ENCODE measurements at regions not wholly inside any gene's neighbourhood (a gene's known extent, or its start where the extent isn't known, plus 50 kb on each side); places are given as distances from the start of the nearest gene placed in this dataset.
A peak's percentile ranks its signal among the peaks of the same experiment; 100 is the strongest.

DNA sequence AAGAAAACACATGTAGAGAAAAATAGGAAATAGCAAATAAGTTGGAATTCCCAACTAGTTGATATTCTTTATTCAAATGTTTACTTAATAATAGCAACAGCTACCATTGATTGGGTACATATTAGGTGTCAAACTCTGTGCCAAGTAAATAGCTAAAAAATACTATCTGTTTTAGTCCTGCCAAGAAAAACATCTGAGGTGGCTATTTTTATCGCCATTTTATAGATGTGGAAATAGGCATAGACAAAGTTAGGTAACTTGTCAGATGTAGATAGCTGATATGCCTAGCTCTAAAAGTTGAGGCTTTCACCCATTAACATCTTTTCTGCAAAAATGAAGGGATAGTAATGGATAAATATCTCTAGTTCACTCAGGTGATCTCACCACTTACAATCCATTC lies 549.2 kb upstream of the ID4 start:
- H3K27ac Mint-ChIP-seq = no peak overlapping the region
- H3K36me3 Mint-ChIP-seq (ENCODE audit: low read depth) = no peaks in the 10 kb centered on the region
- DNase-seq = no peak
- TF ChIP-seq, protein P1, sequence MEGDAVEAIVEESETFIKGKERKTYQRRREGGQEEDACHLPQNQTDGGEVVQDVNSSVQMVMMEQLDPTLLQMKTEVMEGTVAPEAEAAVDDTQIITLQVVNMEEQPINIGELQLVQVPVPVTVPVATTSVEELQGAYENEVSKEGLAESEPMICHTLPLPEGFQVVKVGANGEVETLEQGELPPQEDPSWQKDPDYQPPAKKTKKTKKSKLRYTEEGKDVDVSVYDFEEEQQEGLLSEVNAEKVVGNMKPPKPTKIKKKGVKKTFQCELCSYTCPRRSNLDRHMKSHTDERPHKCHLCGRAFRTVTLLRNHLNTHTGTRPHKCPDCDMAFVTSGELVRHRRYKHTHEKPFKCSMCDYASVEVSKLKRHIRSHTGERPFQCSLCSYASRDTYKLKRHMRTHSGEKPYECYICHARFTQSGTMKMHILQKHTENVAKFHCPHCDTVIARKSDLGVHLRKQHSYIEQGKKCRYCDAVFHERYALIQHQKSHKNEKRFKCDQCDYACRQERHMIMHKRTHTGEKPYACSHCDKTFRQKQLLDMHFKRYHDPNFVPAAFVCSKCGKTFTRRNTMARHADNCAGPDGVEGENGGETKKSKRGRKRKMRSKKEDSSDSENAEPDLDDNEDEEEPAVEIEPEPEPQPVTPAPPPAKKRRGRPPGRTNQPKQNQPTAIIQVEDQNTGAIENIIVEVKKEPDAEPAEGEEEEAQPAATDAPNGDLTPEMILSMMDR (conservative IDR thresholded peaks at IDR 0.05) = no peak
- Histone ChIP-seq H3K27ac (ENCODE audit: low read depth, low read length) (no peak overlapping the region), H3K27me3 (ENCODE audit: control insufficient read depth, insufficient read depth, low read length, poor library complexity, severe bottlenecking) (no peaks in the 10 kb centered on the region), H3K9ac (ENCODE audit: extremely low read depth, low read length, poor library complexity, severe bottlenecking) (no peak overlapping the region), H3K4me1 (ENCODE audit: control insufficient read depth, insufficient read depth, low read length) (no peaks in the 10 kb centered on the region), H3K9me3 (ENCODE audit: control insufficient read depth, low read length) (no peaks in the 10 kb centered on the region), H3K36me3 (ENCODE audit: control insufficient read depth, insufficient read depth, low read length) (no peaks in the 10 kb centered on the region), H3K4me3 (ENCODE audit: low read length) (no peak overlapping the region)
- H3K27me3 Mint-ChIP-seq (ENCODE audit: insufficient read depth) = no peaks in the 10 kb centered on the region
- H3K4me3 Mint-ChIP-seq = no peak overlapping the region
- no peaks in the 10 kb centered on the region for H3K9me3 Mint-ChIP-seq
- H3K4me1 Mint-ChIP-seq = no peaks in the 10 kb centered on the region
- 92 to 100% methylated on average over 1 of the region's 1 CpG for WGBS, 2 experiments (ENCODE audit: insufficient coverage in 1 of 2, insufficient read length in 1 of 2)

DNA sequence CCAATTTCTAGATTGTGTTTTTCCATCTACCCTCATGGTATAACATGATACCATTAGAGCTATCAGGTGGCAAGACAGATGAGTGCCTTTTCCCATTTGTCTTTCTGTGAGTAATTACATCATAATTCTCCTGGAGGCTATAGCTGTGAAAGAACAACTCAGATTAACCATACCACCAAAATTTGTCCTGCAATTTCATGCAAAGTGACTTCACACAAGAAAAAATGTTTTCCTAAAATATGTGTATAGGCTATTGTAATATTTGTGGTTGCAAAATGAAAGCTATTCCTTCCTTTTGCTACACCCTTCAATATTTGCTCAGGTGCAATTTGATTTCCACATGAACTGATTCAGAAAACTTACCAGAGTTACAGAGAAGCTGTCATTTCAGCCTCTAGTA lies 547.7 kb upstream of the ID4 start:
- TF ChIP-seq, protein P1 (conservative IDR thresholded peaks at IDR 0.05) = no peak
- Mint-ChIP-seq H3K27me3 (ENCODE audit: insufficient read depth) (no peaks in the 10 kb centered on the region), H3K27ac (no peak overlapping the region), H3K9me3 (no peaks in the 10 kb centered on the region), H3K4me1 (no peaks in the 10 kb centered on the region), H3K4me3 (no peak overlapping the region), H3K36me3 (ENCODE audit: low read depth) (no peaks in the 10 kb centered on the region)
- no peaks in the 10 kb centered on the region for H3K27me3 ChIP-seq (ENCODE audit: control insufficient read depth, insufficient read depth, low read length, poor library complexity, severe bottlenecking)
- no peak overlapping the region for H3K4me3 ChIP-seq (ENCODE audit: low read length)
- H3K27ac ChIP-seq (ENCODE audit: low read depth, low read length) = no peak overlapping the region
- H3K36me3 ChIP-seq (ENCODE audit: control insufficient read depth, insufficient read depth, low read length) = no peaks in the 10 kb centered on the region
- no peak for DNase-seq
- no peak overlapping the region for H3K9ac ChIP-seq (ENCODE audit: extremely low read depth, low read length, poor library complexity, severe bottlenecking)
- no peaks in the 10 kb centered on the region for H3K4me1 ChIP-seq (ENCODE audit: control insufficient read depth, insufficient read depth, low read length)
- no peaks in the 10 kb centered on the region for H3K9me3 ChIP-seq (ENCODE audit: control insufficient read depth, low read length)

DNA sequence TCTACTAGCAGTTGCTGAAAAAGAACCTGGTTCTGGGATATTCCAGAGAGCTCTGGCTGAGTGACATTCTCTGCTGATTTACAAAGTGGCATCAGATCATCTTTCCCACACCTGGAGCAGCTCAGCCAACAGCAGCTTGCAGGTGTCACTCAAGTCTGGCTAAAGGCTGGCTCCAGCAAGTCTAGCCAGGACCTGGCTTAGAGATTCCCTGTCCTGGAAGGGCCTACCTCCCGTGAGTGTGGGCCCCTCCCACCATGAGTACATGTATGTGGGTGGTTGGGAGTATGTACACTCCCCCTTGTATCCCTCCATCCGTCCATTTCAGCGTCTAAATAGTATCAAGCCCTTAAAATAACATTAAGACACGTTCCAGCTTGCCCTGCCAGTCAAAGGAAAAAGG lies 539.3 kb upstream of the ID4 start:
- no peak overlapping the region for H3K4me3 Mint-ChIP-seq
- peaks cover 14% of the 10 kb centered on the region for H3K4me1 Mint-ChIP-seq
- Histone ChIP-seq H3K36me3 (ENCODE audit: control insufficient read depth, insufficient read depth, low read length) (no peaks in the 10 kb centered on the region), H3K9me3 (ENCODE audit: control insufficient read depth, low read length) (no peaks in the 10 kb centered on the region), H3K27me3 (ENCODE audit: control insufficient read depth, insufficient read depth, low read length, poor library complexity, severe bottlenecking) (no peaks in the 10 kb centered on the region), H3K4me1 (ENCODE audit: control insufficient read depth, insufficient read depth, low read length) (no peaks in the 10 kb centered on the region), H3K4me3 (ENCODE audit: low read length) (no peak overlapping the region), H3K9ac (ENCODE audit: extremely low read depth, low read length, poor library complexity, severe bottlenecking) (no peak overlapping the region), H3K27ac (ENCODE audit: low read depth, low read length) (no peak overlapping the region)
- no peaks in the 10 kb centered on the region for H3K27me3 Mint-ChIP-seq (ENCODE audit: insufficient read depth)
- peak overlapping the region; percentile 71 for H3K27ac Mint-ChIP-seq
- TF ChIP-seq, protein P1 (conservative IDR thresholded peaks at IDR 0.05) = no peak
- DNase-seq = peak; percentile 64
- 53% methylated on average over 3 of the region's 4 CpGs; no CpG with 5 or more reads in 1 of the 2 experiments for WGBS, 2 experiments (ENCODE audit: insufficient coverage in 1 of 2, insufficient read length in 1 of 2)
- no peaks in the 10 kb centered on the region for H3K36me3 Mint-ChIP-seq (ENCODE audit: low read depth)
- H3K9me3 Mint-ChIP-seq = peaks cover 1% of the 10 kb centered on the region

Data from endodermal cell (in vitro differentiated cells).